ENCODE measurements at regions not wholly inside any gene's neighbourhood (a gene's known extent, or its start where the extent isn't known, plus 50 kb on each side); places are given as distances from the start of the nearest gene placed in this dataset.

DNA sequence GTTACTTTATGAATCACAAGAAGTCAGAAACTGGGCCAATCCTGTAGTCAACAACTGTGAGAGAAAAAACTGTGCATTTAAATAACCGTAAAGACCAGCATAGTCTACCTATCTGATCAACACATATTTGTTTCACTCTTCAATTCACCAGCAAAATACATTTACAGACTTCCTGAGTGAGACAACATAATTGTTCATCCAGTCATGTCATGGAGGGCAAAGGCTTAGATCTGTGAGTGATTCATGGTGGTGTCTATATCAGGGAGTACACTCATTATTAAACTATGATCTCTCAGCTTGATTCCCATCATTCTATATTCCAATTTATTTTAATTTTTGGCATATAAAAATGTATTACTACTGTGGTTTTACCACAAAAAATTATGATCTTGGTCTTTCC lies 694.6 kb downstream of the DNAH5 start:
- no peak overlapping the region for H3K4me3 Mint-ChIP-seq (ENCODE audit: unreplicated experiment)
- no peaks in the 10 kb centered on the region for H3K9me3 Mint-ChIP-seq (ENCODE audit: unreplicated experiment)
- H3K27me3 Mint-ChIP-seq (ENCODE audit: unreplicated experiment), result no peaks in the 10 kb centered on the region
- no peaks in the 10 kb centered on the region for H3K4me1 Mint-ChIP-seq (ENCODE audit: unreplicated experiment)
- H3K27ac Mint-ChIP-seq (ENCODE audit: unreplicated experiment), result no peak overlapping the region
- DNase-seq (ENCODE audit: extremely low spot score, unreplicated experiment), result no peak
- no peaks in the 10 kb centered on the region for H3K36me3 Mint-ChIP-seq (ENCODE audit: unreplicated experiment)
- TF ChIP-seq, protein P1, sequence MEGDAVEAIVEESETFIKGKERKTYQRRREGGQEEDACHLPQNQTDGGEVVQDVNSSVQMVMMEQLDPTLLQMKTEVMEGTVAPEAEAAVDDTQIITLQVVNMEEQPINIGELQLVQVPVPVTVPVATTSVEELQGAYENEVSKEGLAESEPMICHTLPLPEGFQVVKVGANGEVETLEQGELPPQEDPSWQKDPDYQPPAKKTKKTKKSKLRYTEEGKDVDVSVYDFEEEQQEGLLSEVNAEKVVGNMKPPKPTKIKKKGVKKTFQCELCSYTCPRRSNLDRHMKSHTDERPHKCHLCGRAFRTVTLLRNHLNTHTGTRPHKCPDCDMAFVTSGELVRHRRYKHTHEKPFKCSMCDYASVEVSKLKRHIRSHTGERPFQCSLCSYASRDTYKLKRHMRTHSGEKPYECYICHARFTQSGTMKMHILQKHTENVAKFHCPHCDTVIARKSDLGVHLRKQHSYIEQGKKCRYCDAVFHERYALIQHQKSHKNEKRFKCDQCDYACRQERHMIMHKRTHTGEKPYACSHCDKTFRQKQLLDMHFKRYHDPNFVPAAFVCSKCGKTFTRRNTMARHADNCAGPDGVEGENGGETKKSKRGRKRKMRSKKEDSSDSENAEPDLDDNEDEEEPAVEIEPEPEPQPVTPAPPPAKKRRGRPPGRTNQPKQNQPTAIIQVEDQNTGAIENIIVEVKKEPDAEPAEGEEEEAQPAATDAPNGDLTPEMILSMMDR (IDR thresholded peaks at IDR 0.05), result no peak

DNA sequence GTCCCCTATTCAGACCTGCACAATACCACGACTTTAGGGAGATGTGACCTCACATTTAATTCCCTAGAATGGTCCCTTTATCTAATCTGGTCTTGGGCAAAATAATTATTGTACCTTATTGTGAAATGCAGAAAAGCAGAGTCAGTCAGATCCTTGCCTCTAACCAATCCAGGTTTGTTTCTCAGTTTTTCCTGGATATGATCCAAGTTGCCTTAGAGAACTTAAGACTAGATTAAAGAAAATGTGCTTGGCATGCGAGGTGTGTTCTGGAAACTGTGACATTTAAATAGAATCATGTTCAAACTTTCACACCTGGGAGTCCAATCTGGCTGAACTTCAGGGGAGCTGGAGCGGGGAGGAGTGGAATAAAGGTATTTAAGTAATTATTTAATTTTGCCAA lies 696.2 kb downstream of the DNAH5 start:
- Mint-ChIP-seq H3K9me3 (ENCODE audit: unreplicated experiment) (no peaks in the 10 kb centered on the region), H3K27ac (ENCODE audit: unreplicated experiment) (no peak overlapping the region), H3K27me3 (ENCODE audit: unreplicated experiment) (no peaks in the 10 kb centered on the region), H3K36me3 (ENCODE audit: unreplicated experiment) (no peaks in the 10 kb centered on the region), H3K4me3 (ENCODE audit: unreplicated experiment) (no peak overlapping the region), H3K4me1 (ENCODE audit: unreplicated experiment) (no peaks in the 10 kb centered on the region)
- DNase-seq (ENCODE audit: extremely low spot score, unreplicated experiment), result no peak
- TF ChIP-seq, protein P1 (IDR thresholded peaks at IDR 0.05), result no peak

DNA sequence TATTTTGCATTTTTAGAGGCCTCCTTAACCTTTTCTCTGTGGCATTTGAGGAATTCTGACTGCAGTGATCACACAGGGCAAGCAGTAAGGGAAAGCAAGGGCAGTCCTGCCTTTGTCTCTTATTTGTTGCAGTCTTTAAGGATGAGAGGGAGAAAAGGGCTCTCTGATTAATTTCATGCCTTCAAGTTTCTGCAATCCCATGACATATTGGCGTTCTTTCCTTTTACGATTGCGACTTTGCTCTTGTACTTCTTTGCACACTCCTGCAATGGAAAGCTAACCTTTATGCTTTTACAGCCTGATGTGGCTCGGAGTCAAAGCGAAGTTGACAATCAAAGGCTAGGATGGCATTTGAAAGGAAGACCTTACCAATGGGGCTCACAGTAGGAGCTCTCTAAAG lies 698.4 kb downstream of the DNAH5 start:
- H3K36me3 Mint-ChIP-seq (ENCODE audit: unreplicated experiment), result no peaks in the 10 kb centered on the region
- no peaks in the 10 kb centered on the region for H3K9me3 Mint-ChIP-seq (ENCODE audit: unreplicated experiment)
- TF ChIP-seq, protein P1 (IDR thresholded peaks at IDR 0.05), result no peak
- no peaks in the 10 kb centered on the region for H3K4me1 Mint-ChIP-seq (ENCODE audit: unreplicated experiment)
- H3K4me3 Mint-ChIP-seq (ENCODE audit: unreplicated experiment), result no peak overlapping the region
- no peak overlapping the region for H3K27ac Mint-ChIP-seq (ENCODE audit: unreplicated experiment)
- H3K27me3 Mint-ChIP-seq (ENCODE audit: unreplicated experiment), result no peaks in the 10 kb centered on the region
- no peak for DNase-seq (ENCODE audit: extremely low spot score, unreplicated experiment)

GRCh38 chr5:13244151-13244550 lies 700.3 kb downstream of the DNAH5 start:
- Mint-ChIP-seq H3K36me3 (ENCODE audit: unreplicated experiment) (no peaks in the 10 kb centered on the region), H3K27me3 (ENCODE audit: unreplicated experiment) (no peaks in the 10 kb centered on the region), H3K4me3 (ENCODE audit: unreplicated experiment) (no peak overlapping the region), H3K4me1 (ENCODE audit: unreplicated experiment) (no peaks in the 10 kb centered on the region), H3K9me3 (ENCODE audit: unreplicated experiment) (no peaks in the 10 kb centered on the region), H3K27ac (ENCODE audit: unreplicated experiment) (no peak overlapping the region)
- TF ChIP-seq, protein P1 (IDR thresholded peaks at IDR 0.05), result no peak
- DNase-seq (ENCODE audit: extremely low spot score, unreplicated experiment), result no peak

DNA sequence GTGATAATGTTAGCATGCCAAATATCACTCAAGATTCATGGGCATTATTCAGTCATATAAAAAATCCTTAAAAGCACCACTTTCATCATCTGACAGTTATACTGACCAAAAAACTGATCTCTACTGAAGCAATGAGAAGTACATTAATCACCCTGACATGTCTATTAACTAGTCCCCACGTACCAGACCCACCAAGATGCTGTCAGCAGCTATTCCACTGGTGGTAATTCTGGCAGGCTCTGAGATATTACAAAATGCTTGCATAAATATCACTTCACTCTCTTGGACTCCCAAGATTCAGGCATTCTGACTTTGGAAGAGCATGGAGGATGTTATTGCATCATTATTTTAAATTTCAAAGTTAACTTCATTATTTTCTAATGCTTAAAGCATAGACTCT lies 717.0 kb downstream of the DNAH5 start:
- Mint-ChIP-seq H3K36me3 (ENCODE audit: unreplicated experiment) (no peaks in the 10 kb centered on the region), H3K27ac (ENCODE audit: unreplicated experiment) (no peak overlapping the region), H3K27me3 (ENCODE audit: unreplicated experiment) (no peaks in the 10 kb centered on the region), H3K4me3 (ENCODE audit: unreplicated experiment) (no peak overlapping the region), H3K9me3 (ENCODE audit: unreplicated experiment) (no peaks in the 10 kb centered on the region), H3K4me1 (ENCODE audit: unreplicated experiment) (no peaks in the 10 kb centered on the region)
- DNase-seq (ENCODE audit: extremely low spot score, unreplicated experiment), result no peak
- TF ChIP-seq, protein P1 (IDR thresholded peaks at IDR 0.05), result no peak
